Sigmoid colon (tissue), 4 donors: ENCODE measurements at regions not wholly inside any gene's neighbourhood (a gene's known extent, or its start where the extent isn't known, plus 50 kb on each side); places are given as distances from the start of the nearest gene placed in this dataset.

Experiments
- CTCF ChIP-seq, 4 experiments: fragments of 450-650 bp in 3 of 4; fragments of 200-600 bp in 1 of 4; IDR thresholded peaks; one replicate each; pipeline ENCODE4 v1.5.1; 2016 to 2019; ENCODE audit warnings: antibody characterized with exemption in 4 of 4, mild to moderate bottlenecking in 3 of 4, moderate library complexity in 2 of 4
- EP300 ChIP-seq, 4 donors: sonication (generic); formaldehyde crosslinking; IDR thresholded peaks; one replicate each; pipeline ENCODE4 v1.6.1; 2017; ENCODE audit warnings: antibody characterized with exemption in 4 of 4
- POLR2A ChIP-seq, 2 donors: fragments of 450-650 bp; IDR thresholded peaks; one replicate each; pipeline ENCODE4 v1.6.1; 2016; ENCODE audit warnings: antibody characterized with exemption in 2 of 2, mild to moderate bottlenecking in 2 of 2, moderate library complexity in 2 of 2
- POLR2AphosphoS5 ChIP-seq, 4 donors: sonication (generic); formaldehyde crosslinking; IDR thresholded peaks; one replicate each; pipeline ENCODE4 v1.6.1; 2017; ENCODE audit warnings: antibody characterized with exemption in 4 of 4

DNA sequence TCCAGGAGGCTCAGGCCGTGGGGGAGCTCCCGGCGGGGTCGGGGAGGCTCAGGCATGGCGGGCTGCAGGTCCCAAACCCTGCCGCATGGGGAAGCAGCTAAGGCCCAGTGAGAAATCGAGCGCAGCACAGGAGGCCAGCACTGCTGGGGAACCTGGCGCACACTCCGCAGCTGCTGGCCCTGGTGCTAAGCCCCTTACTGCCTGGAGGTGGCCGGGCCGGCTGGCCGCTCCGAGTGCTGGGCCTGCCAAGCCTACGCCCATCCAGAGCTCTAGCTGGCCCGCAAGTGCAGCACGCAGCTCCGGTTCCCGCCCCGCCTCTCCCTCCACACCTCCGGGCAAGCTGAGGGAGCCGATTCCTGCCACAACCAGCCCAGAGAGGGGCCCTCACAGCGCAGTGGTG lies 1208.7 kb upstream of the TSPY4 start:
- TF ChIP-seq EP300 (IDR thresholded peaks at IDR 0.05) (no peak), CTCF (IDR thresholded peaks at IDR 0.05) (no peak), POLR2AphosphoS5 (IDR thresholded peaks at IDR 0.05) (no peak), POLR2A (IDR thresholded peaks at IDR 0.05) (no peak)
